GM12864 (cell line): ENCODE measurements at regions not wholly inside any gene's neighbourhood (a gene's known extent, or its start where the extent isn't known, plus 50 kb on each side); places are given as distances from the start of the nearest gene placed in this dataset.

ENCODE experiments used
- DNase-seq: peaks from one replicate; pipeline ENCODE4 v3.0.0-alpha.2; 2011; ENCODE audit warnings: low read depth
- H3K4me3 ChIP-seq: 2 replicates; pipeline ENCODE4 v1.5.1; 2011; ENCODE audit warnings: mild to moderate bottlenecking, low read depth, low read length, control low read depth
- CTCF ChIP-seq: IDR thresholded peaks from 2 replicates; pipeline ENCODE4 v1.5.1; 2011; ENCODE audit warnings: low read depth, mild to moderate bottlenecking, moderate library complexity, low read length, control low read depth, inconsistent platforms; ENCODE audit errors: missing control alignments

GRCh38 chr4:108359130-108359985, 190.6 kb upstream of the LEF1 start:
- TF ChIP-seq CTCF = no peak
- no peak overlapping the region for H3K4me3 ChIP-seq

GRCh38 chr4:108355902-108356535, 187.3 kb upstream of the LEF1 start:
- DNase-seq = no peak
- H3K4me3 ChIP-seq = no peak overlapping the region
- TF ChIP-seq CTCF = no peak

More at GRCh38 chr4:108359130-108359985, 190.6 kb upstream of the LEF1 start:
- no peak for DNase-seq

GRCh38 chr4:108355186-108355901, 186.6 kb upstream of the LEF1 start:
- H3K4me3 ChIP-seq = no peak overlapping the region
- DNase-seq = no peak
- no peak for TF ChIP-seq CTCF

DNA sequence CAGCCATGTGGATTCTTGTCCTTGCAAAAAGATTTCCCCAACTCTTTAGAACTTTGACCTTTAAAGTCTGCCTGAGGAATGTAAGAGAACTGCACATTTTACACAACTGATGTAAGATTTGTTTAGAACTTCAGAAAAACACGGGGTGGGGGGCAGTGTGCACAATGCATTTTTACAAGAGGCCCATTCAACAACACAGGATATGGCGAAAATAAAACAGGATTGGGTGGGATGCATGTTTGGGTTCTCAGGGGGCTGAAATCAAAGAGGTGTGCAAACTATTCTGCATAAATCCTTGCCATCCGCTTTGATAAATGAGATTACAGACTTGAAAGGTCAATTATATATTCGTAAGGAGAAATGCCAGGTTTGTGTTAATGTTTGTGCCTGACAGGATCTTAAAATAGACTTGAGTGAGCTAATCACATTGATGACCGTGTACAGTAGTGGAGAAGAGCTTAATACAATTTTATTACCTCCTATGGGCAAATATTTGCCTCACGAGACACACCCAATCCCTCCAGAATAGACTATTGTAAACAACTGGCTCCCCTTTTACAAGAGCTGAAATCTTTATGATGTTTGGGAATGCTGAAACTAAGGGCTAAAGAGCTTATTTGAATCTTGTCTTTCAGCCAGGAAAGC, 184.1 kb upstream of the LEF1 start:
- no peak for TF ChIP-seq CTCF
- H3K4me3 ChIP-seq = no peak overlapping the region
- no peak for DNase-seq

DNA sequence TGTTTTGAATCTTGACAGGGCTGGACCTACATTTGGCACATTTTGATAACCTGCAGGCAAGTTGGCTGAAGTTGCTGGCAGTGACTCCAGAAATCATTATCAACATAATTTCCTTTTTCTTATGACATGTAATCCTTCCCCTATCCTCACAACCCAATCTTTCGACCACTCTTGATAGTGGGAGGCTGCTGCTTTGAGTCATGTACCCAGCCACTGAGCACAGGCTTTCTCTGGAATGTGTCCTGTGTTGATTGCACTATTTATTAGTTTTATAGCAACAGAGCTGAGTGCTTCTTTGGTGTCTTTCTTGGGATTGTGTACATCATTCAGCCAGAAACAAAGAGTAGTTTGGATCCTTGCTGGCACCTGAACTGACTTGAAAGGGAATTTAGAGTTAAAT, 183.1 kb upstream of the LEF1 start:
- TF ChIP-seq CTCF = no peak
- DNase-seq = no peak
- no peak overlapping the region for H3K4me3 ChIP-seq

DNA sequence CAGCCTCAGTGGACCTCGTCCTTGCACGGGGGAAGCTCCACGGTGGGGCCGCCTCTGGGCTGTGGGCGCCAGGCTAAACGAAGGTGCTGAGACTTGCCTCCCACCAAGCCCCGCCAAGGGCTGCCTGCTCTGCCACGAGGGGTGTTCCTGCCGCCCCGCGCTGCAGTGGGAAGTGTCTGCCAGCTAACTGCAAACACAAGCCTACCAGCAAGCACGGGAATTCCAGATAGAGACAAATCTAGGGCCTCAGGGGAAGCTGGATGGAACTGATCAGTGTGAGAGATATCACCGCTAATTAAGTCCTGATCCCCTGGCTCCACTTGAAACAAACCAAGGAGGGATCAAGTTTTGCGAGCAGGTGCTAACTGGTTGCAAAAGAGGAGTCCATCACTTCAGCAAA, 181.6 kb upstream of the LEF1 start:
- TF ChIP-seq CTCF = no peak
- no peak for DNase-seq
- H3K4me3 ChIP-seq = no peak overlapping the region
